B cell (primary cell): ENCODE measurements at regions not wholly inside any gene's neighbourhood (a gene's known extent, or its start where the extent isn't known, plus 50 kb on each side); places are given as distances from the start of the nearest gene placed in this dataset.

Source experiments
- ATAC-seq: fragments of 200-7000 bp; cut with Tn5 transposase; one replicate; pipeline ENCODE4 v1.10.0; 2021; ENCODE audit warnings: low read depth, mild to moderate bottlenecking, moderate number of reproducible peaks, moderate library complexity
- CTCF ChIA-PET: fragments of 350-600 bp; sonication (Branson Sonifier 250); formaldehyde crosslinking; loops from one replicate; lab custom pipeline; 2021; ENCODE audit warnings: antibody characterized with exemption, inconsistent platforms; lab: Charles Lee
- POLR2A ChIA-PET: fragments of 350-600 bp; sonication (Branson Sonifier 250); formaldehyde crosslinking; loops from one replicate; lab custom pipeline; 2021; ENCODE audit warnings: antibody characterized with exemption; lab: Charles Lee
- DNase-seq: peaks from one replicate; pipeline ENCODE4 v3.0.0; 2013
- H2AFZ ChIP-seq: 2 replicates; pipeline ENCODE4 v1.6.1; 2012; ENCODE audit warnings: mild to moderate bottlenecking, low read depth, low read length; ENCODE audit not compliant: insufficient read depth, poor library complexity, severe bottlenecking
- H3K27ac ChIP-seq, 2 donors: 1 replicate in 1 of 2; 2 replicates in 1 of 2; pipeline ENCODE4 v1.5.1; 2012 to 2013; ENCODE audit warnings: low read length in 2 of 2, mild to moderate bottlenecking in 2 of 2, moderate library complexity in 1 of 2
- H3K27me3 ChIP-seq, 4 experiments: fragments of 200-600 bp in 1 of 4; sonication (generic) in 1 of 4; replicated peaks in 1 of 4; 1 replicate in 2 of 4; 2 replicates in 2 of 4; pipeline versions ENCODE4 v1.6.1 to v1.7.0; 2013 to 2016; ENCODE audit warnings: low read length in 3 of 4, mild to moderate bottlenecking in 2 of 4, mixed read lengths in 1 of 4, moderate library complexity in 1 of 4; ENCODE audit not compliant: insufficient read depth in 4 of 4, control insufficient read depth in 3 of 4; ENCODE audit errors: control extremely low read depth in 1 of 4
- H3K36me3 ChIP-seq, 2 experiments: replicated peaks in 1 of 2; 1 replicate in 1 of 2; 2 replicates in 1 of 2; pipeline versions ENCODE4 v1.6.1 to v1.7.1; 2013; ENCODE audit warnings: low read length in 1 of 2; ENCODE audit not compliant: insufficient read depth in 2 of 2, control insufficient read depth in 1 of 2; ENCODE audit errors: control extremely low read depth in 1 of 2, extremely low read depth in 1 of 2
- H3K4me1 ChIP-seq, 2 donors: fragments of 200-600 bp in 1 of 2; sonication (generic) in 1 of 2; 1 replicate in 1 of 2; 2 replicates in 1 of 2; pipeline versions ENCODE4 v1.5.1 to v1.6.1; 2013 to 2017; ENCODE audit warnings: low read length in 2 of 2; ENCODE audit not compliant: control insufficient read depth in 2 of 2, insufficient read depth in 2 of 2
- H3K4me2 ChIP-seq: replicated peaks from 2 replicates; pipeline ENCODE3; 2012; ENCODE audit warnings: mild to moderate bottlenecking, low read depth, low read length; ENCODE audit not compliant: poor library complexity, severe bottlenecking
- H3K4me3 ChIP-seq, 5 experiments: fragments of 200-600 bp in 1 of 5; sonication (generic) in 1 of 5; 1 replicate in 3 of 5; 2 replicates in 2 of 5; pipeline versions ENCODE4 v1.5.1 to v1.7.0; 2011 to 2016; ENCODE audit warnings: low read length in 4 of 5, mild to moderate bottlenecking in 4 of 5, low read depth in 2 of 5, control low read depth in 1 of 5, moderate library complexity in 1 of 5; ENCODE audit not compliant: insufficient read depth in 1 of 5; ENCODE audit errors: control extremely low read depth in 1 of 5, extremely low read depth in 1 of 5
- H3K79me2 ChIP-seq: fragments of 200-600 bp; sonication (generic); one replicate; pipeline ENCODE4 v1.6.0; 2016; ENCODE audit warnings: low read length; ENCODE audit not compliant: control insufficient read depth, insufficient read depth
- H3K9ac ChIP-seq: fragments of 200-600 bp; sonication (generic); 2 replicates; pipeline ENCODE4 v1.6.1; 2017; ENCODE audit warnings: mild to moderate bottlenecking, low read length, moderate library complexity
- H3K9me3 ChIP-seq, 3 donors: one replicate each; pipeline versions ENCODE4 v1.6.1 to v1.7.1; 2013; ENCODE audit warnings: low read length in 2 of 3; ENCODE audit not compliant: control insufficient read depth in 2 of 3, insufficient read depth in 1 of 3; ENCODE audit errors: control extremely low read depth in 1 of 3
- H4K20me1 ChIP-seq: 2 replicates; pipeline ENCODE4 v1.6.0; 2012; ENCODE audit warnings: mild to moderate bottlenecking, low read length; ENCODE audit not compliant: insufficient read depth, control insufficient read depth, poor library complexity, severe bottlenecking
- H3K27ac Mint-ChIP-seq: one replicate; pipeline ENCODE4 v1.8.0; 2021; ENCODE audit warnings: mixed read lengths
- H3K27me3 Mint-ChIP-seq: one replicate; pipeline ENCODE4 v1.8.0; 2021; ENCODE audit warnings: mixed read lengths
- H3K4me1 Mint-ChIP-seq: one replicate; pipeline ENCODE4 v1.8.0; 2021; ENCODE audit warnings: mixed read lengths
- H3K4me3 Mint-ChIP-seq: one replicate; pipeline ENCODE4 v1.8.0; 2021; ENCODE audit warnings: mixed read lengths
- H3K9me3 Mint-ChIP-seq: one replicate; pipeline ENCODE4 v1.8.0; 2022; ENCODE audit warnings: mixed read lengths; ENCODE audit not compliant: insufficient read depth
- CTCF ChIP-seq: fragments of 200-600 bp; IDR thresholded peaks from one replicate; pipeline ENCODE4 v1.8.0; 2022; ENCODE audit warnings: antibody characterized with exemption, mild to moderate bottlenecking
- EZH2 ChIP-seq: IDR thresholded peaks from 2 replicates; pipeline ENCODE4 v1.6.1; 2012; ENCODE audit warnings: borderline replicate concordance, low read depth, mild to moderate bottlenecking, moderate library complexity, low read length; ENCODE audit not compliant: insufficient read depth, poor library complexity, severe bottlenecking
- WGBS: methylation state at CpG from one replicate; pipeline ENCODE4 v1.1.5; 2013; ENCODE audit warnings: missing lambda C conversion rate; ENCODE audit not compliant: insufficient coverage; 5-methylcytosine and 5-hydroxymethylcytosine counted together
- intact Hi-C: fragments of 100-400 bp; cut with micrococcal nuclease; formaldehyde crosslinking; loops from one replicate; pipeline ENCODE4 v1.10.0; 2022

GRCh38 chr16:9437115-9437514 lies 345.7 kb downstream of the HAPSTR1 start:
- no peak overlapping the region for H3K27ac Mint-ChIP-seq
- no peak overlapping the region for H3K4me2 ChIP-seq
- intact Hi-C loops = no loop called here

GRCh38 chr16:9438991-9439390 lies 347.5 kb downstream of the HAPSTR1 start:
- H3K9ac ChIP-seq = no peak overlapping the region
- ATAC-seq = no peak
- H3K27ac Mint-ChIP-seq = no peak overlapping the region
- peaks cover 20% of the 10 kb centered on the region for H3K27me3 Mint-ChIP-seq
- no peaks in the 10 kb centered on the region for H3K36me3 ChIP-seq
- no peaks in the 10 kb centered on the region for H3K79me2 ChIP-seq
- no peaks in the 10 kb centered on the region for H3K9me3 ChIP-seq
- peaks cover 3% of the 10 kb centered on the region for H3K9me3 Mint-ChIP-seq
- TF ChIP-seq EZH2 (no peak), CTCF (no peak)
- no peaks in the 10 kb centered on the region for H3K27me3 ChIP-seq
- H3K4me1 ChIP-seq = no peaks in the 10 kb centered on the region
- no peak overlapping the region for H3K27ac ChIP-seq
- 80% methylated on average over 1 of the region's 1 CpG for WGBS
- POLR2A ChIA-PET = no interaction called here
- H3K4me3 ChIP-seq = no peak overlapping the region
- CTCF ChIA-PET = no interaction called here
- no peaks in the 10 kb centered on the region for H4K20me1 ChIP-seq
- intact Hi-C loops = no loop called here
- no peak overlapping the region for H2AFZ ChIP-seq
- no peaks in the 10 kb centered on the region for H3K4me1 Mint-ChIP-seq
- no peak overlapping the region for H3K4me3 Mint-ChIP-seq
- no peak for DNase-seq
- no peak overlapping the region for H3K4me2 ChIP-seq

More at GRCh38 chr16:9437115-9437514, 345.7 kb downstream of the HAPSTR1 start:
- Mint-ChIP-seq H3K4me3 (no peak overlapping the region), H3K9me3 (peaks cover 3% of the 10 kb centered on the region), H3K27me3 (peaks cover 14% of the 10 kb centered on the region), H3K4me1 (no peaks in the 10 kb centered on the region)
- H3K27me3 ChIP-seq = peaks cover 0 to 4% (median 0%) of the 10 kb centered on the region in 4 experiments
- no peaks in the 10 kb centered on the region for H3K4me1 ChIP-seq
- no peak for DNase-seq
- H2AFZ ChIP-seq = no peak overlapping the region
- CTCF ChIA-PET = no interaction called here
- TF ChIP-seq CTCF (no peak), EZH2 (no peak)
- POLR2A ChIA-PET = no interaction called here
- no peaks in the 10 kb centered on the region for H3K79me2 ChIP-seq
- no peak for ATAC-seq
- H4K20me1 ChIP-seq = no peaks in the 10 kb centered on the region
- no peak overlapping the region for H3K9ac ChIP-seq
- no peaks in the 10 kb centered on the region for H3K9me3 ChIP-seq
- H3K36me3 ChIP-seq = no peaks in the 10 kb centered on the region
- no peak overlapping the region for H3K4me3 ChIP-seq
- H3K27ac ChIP-seq = no peak overlapping the region
- 60% methylated on average over 1 of the region's 4 CpGs for WGBS
